IMR-90 (cell line): ENCODE measurements at regions not wholly inside any gene's neighbourhood (a gene's known extent, or its start where the extent isn't known, plus 50 kb on each side); places are given as distances from the start of the nearest gene placed in this dataset.
"Not testable (repeated sequence)": the region's sequence is repeated elsewhere in the genome, so short reads cannot be mapped to it uniquely, and the experiment has no call there.

ENCODE experiments used
- ATAC-seq: fragments of 200-7000 bp; cut with Tn5 transposase; 2 replicates; pipeline ENCODE4 v1.9.1; 2020; ENCODE audit warnings: low read depth, mild to moderate bottlenecking, moderate library complexity
- BruUV-seq: library from RNA; stranded (reverse); fragments of 400-500 nt; replicated peaks from 2 replicates; lab custom pipeline; 2021; lab: Mats Ljungman, UMichigan
- CTCF ChIA-PET: fragments of 300-600 bp; formaldehyde crosslinking; extraction: SDS; loops from one replicate; lab custom pipeline; 2021; ENCODE audit warnings: antibody characterized with exemption; lab: Yijun Ruan, JAX
- POLR2A ChIA-PET: fragments of 300-600 bp; sonication (Branson Sonifier 250); formaldehyde crosslinking; loops from one replicate; lab custom pipeline; 2022; ENCODE audit warnings: antibody characterized with exemption; ENCODE audit not compliant: unreplicated experiment; lab: Charles Lee
- DNase-seq: peaks from one replicate; pipeline ENCODE4 v3.0.0; 2013
- H2AFZ ChIP-seq: replicated peaks from 2 replicates; pipeline ENCODE3; 2013; ENCODE audit warnings: low read length, mild to moderate bottlenecking; ENCODE audit not compliant: poor library complexity
- H2AK5ac ChIP-seq: 2 replicates; pipeline ENCODE4 v1.6.1; 2013; ENCODE audit warnings: low read depth, low read length, inconsistent platforms
- H2AK9ac ChIP-seq: replicated peaks from 2 replicates; pipeline ENCODE3; 2013; ENCODE audit warnings: mild to moderate bottlenecking, low read depth, low read length, moderate library complexity; ENCODE audit not compliant: poor library complexity
- H2BK120ac ChIP-seq: 2 replicates; pipeline ENCODE4 v1.6.1; 2013; ENCODE audit warnings: low read depth, low read length, inconsistent platforms
- H2BK15ac ChIP-seq: 3 replicates; pipeline ENCODE4 v1.6.1; 2013; ENCODE audit warnings: low read depth, low read length, inconsistent platforms
- H2BK20ac ChIP-seq: 2 replicates; pipeline ENCODE4 v1.6.1; 2013; ENCODE audit warnings: low read depth, mild to moderate bottlenecking, inconsistent platforms, low read length, moderate library complexity
- H2BK5ac ChIP-seq: 2 replicates; pipeline ENCODE4 v1.6.1; 2013; ENCODE audit warnings: mild to moderate bottlenecking, low read depth, low read length, inconsistent platforms; ENCODE audit not compliant: poor library complexity, severe bottlenecking
- H3K14ac ChIP-seq: replicated peaks from 2 replicates; pipeline ENCODE4 v1.6.1; 2013; ENCODE audit warnings: low read depth, low read length, inconsistent platforms
- H3K18ac ChIP-seq: 2 replicates; pipeline ENCODE4 v1.6.1; 2013; ENCODE audit warnings: low read depth, low read length, control low read depth
- H3K23ac ChIP-seq: 2 replicates; pipeline ENCODE4 v1.6.1; 2013; ENCODE audit warnings: low read depth, low read length, inconsistent platforms
- H3K27ac ChIP-seq: 2 replicates; pipeline ENCODE4 v1.5.1; 2013; ENCODE audit warnings: mild to moderate bottlenecking, control low read depth, low read length; ENCODE audit not compliant: insufficient read depth
- H3K27me3 ChIP-seq: 2 replicates; pipeline ENCODE4 v1.6.1; 2013; ENCODE audit warnings: low read length; ENCODE audit not compliant: control insufficient read depth, insufficient read depth
- H3K36me3 ChIP-seq: 2 replicates; pipeline ENCODE4 v1.6.1; 2013; ENCODE audit warnings: low read length, mixed read lengths; ENCODE audit not compliant: control insufficient read depth, insufficient read depth
- H3K4ac ChIP-seq: 2 replicates; pipeline ENCODE4 v1.6.1; 2013; ENCODE audit warnings: low read depth, low read length, inconsistent platforms
- H3K4me1 ChIP-seq: 2 replicates; pipeline ENCODE4 v1.6.1; 2013; ENCODE audit warnings: low read length, mixed read lengths; ENCODE audit not compliant: control insufficient read depth, insufficient read depth
- H3K4me2 ChIP-seq: 2 replicates; pipeline ENCODE4 v1.6.1; 2013; ENCODE audit warnings: low read depth, mild to moderate bottlenecking, control low read depth, low read length, moderate library complexity
- H3K4me3 ChIP-seq: 2 replicates; pipeline ENCODE4 v1.5.1; 2013; ENCODE audit warnings: low read depth, mild to moderate bottlenecking, control low read depth, low read length, moderate library complexity; ENCODE audit not compliant: insufficient read depth
- H3K56ac ChIP-seq: 2 replicates; pipeline ENCODE4 v1.6.1; 2013; ENCODE audit warnings: low read length, inconsistent platforms; ENCODE audit not compliant: insufficient read depth; ENCODE audit errors: extremely low read depth
- H3K79me1 ChIP-seq, 2 experiments: 2 replicates each; pipeline ENCODE4 v1.6.1; 2013; ENCODE audit warnings: low read length in 2 of 2, inconsistent platforms in 1 of 2, low read depth in 1 of 2
- H3K9ac ChIP-seq: 2 replicates; pipeline ENCODE4 v1.6.1; 2013; ENCODE audit warnings: low read depth, low read length, control low read depth
- H3K9me1 ChIP-seq: 2 replicates; pipeline ENCODE4 v1.6.1; 2013; ENCODE audit warnings: low read length, inconsistent platforms; ENCODE audit not compliant: insufficient read depth
- H3K9me3 ChIP-seq: 2 replicates; pipeline ENCODE4 v1.6.1; 2013; ENCODE audit warnings: low read length; ENCODE audit not compliant: control insufficient read depth, insufficient read depth
- H4K20me1 ChIP-seq: 2 replicates; pipeline ENCODE4 v1.6.1; 2013; ENCODE audit warnings: low read length, inconsistent platforms; ENCODE audit not compliant: insufficient read depth
- H4K5ac ChIP-seq: 2 replicates; pipeline ENCODE4 v1.6.1; 2013; ENCODE audit warnings: mild to moderate bottlenecking, low read depth, low read length, control low read depth
- H4K8ac ChIP-seq, 2 experiments: 2 replicates each; pipeline ENCODE4 v1.6.1; 2013; ENCODE audit warnings: low read depth in 2 of 2, low read length in 2 of 2, control low read depth in 1 of 2, inconsistent platforms in 1 of 2
- H4K91ac ChIP-seq: 2 replicates; pipeline ENCODE4 v1.6.1; 2013; ENCODE audit warnings: low read depth, low read length, inconsistent platforms; ENCODE audit not compliant: insufficient read depth
- WGBS, 2 experiments: methylation state at CpG; one replicate each; pipeline versions ENCODE4 v1.1.5 to v1.1.7; 2013; ENCODE audit warnings: missing lambda C conversion rate in 2 of 2; ENCODE audit not compliant: insufficient read length in 1 of 2; ENCODE audit errors: extremely low coverage in 2 of 2; 5-methylcytosine and 5-hydroxymethylcytosine counted together
- dilution Hi-C: fragments of 300-500 bp; cut with HindIII; formaldehyde crosslinking; loops from one replicate; pipeline ENCODE4 v1.14.3; 2018; ENCODE audit warnings: low sequenced_read_pairs; ENCODE audit not compliant: unreplicated experiment
- in situ Hi-C: fragments of 300-500 bp; cut with MboI; formaldehyde crosslinking; loops from 3 replicates; pipeline ENCODE4 v1.14.3; 2019; ENCODE audit warnings: low sequenced_read_pairs, inconsistent platforms, mixed read lengths
- intact Hi-C: fragments of 100-400 bp; cut with micrococcal nuclease; formaldehyde crosslinking; loops from 2 replicates; pipeline ENCODE4 v1.10.0; 2022

- H2BK20ac ChIP-seq, dilution Hi-C loops, H3K79me1 ChIP-seq, H3K4me1 ChIP-seq, H3K9me1 ChIP-seq, H2AK9ac ChIP-seq, H3K4ac ChIP-seq, H3K36me3 ChIP-seq, DNase-seq, H3K9ac ChIP-seq, H4K5ac ChIP-seq, H3K23ac ChIP-seq, BruUV-seq, H3K9me3 ChIP-seq, H3K27ac ChIP-seq, H2BK15ac ChIP-seq, H3K56ac ChIP-seq, H3K4me2 ChIP-seq, H2BK120ac ChIP-seq, H4K91ac ChIP-seq, H4K20me1 ChIP-seq, H3K4me3 ChIP-seq, H3K27me3 ChIP-seq, H4K8ac ChIP-seq, CTCF ChIA-PET, H3K18ac ChIP-seq, H3K14ac ChIP-seq, H2AFZ ChIP-seq, H2AK5ac ChIP-seq, POLR2A ChIA-PET, intact Hi-C loops, in situ Hi-C loops, H2BK5ac ChIP-seq, ATAC-seq: not testable (repeated sequence)
- 86% methylated on average over 3 of the region's 22 CpGs; no CpG with 5 or more reads in 1 of the 2 experiments for WGBS, 2 experiments
Measured at GRCh38 chr2:87404411-87405255, 343.3 kb upstream of the PLGLB2 start.

GRCh38 chr2:87405531-87406216 lies 342.2 kb upstream of the PLGLB2 start:
- BruUV-seq, POLR2A ChIA-PET, H3K14ac ChIP-seq, H4K5ac ChIP-seq, H3K18ac ChIP-seq, H2BK20ac ChIP-seq, DNase-seq, H3K4ac ChIP-seq, H2AK5ac ChIP-seq, ATAC-seq, H2BK5ac ChIP-seq, H2BK15ac ChIP-seq, intact Hi-C loops, H2AFZ ChIP-seq, H3K4me1 ChIP-seq, H3K9ac ChIP-seq, H3K4me3 ChIP-seq, H2AK9ac ChIP-seq, H3K79me1 ChIP-seq, H3K27ac ChIP-seq, CTCF ChIA-PET, H3K36me3 ChIP-seq, H3K9me3 ChIP-seq, H4K20me1 ChIP-seq, dilution Hi-C loops, H3K9me1 ChIP-seq, H3K23ac ChIP-seq, H3K27me3 ChIP-seq, H3K56ac ChIP-seq, in situ Hi-C loops, H2BK120ac ChIP-seq, H3K4me2 ChIP-seq, H4K91ac ChIP-seq, H4K8ac ChIP-seq: not testable (repeated sequence)
- WGBS, 2 experiments = no CpG with 5 or more reads among the region's 6 CpGs
